GM13976 (cell line): ENCODE measurements at regions not wholly inside any gene's neighbourhood (a gene's known extent, or its start where the extent isn't known, plus 50 kb on each side); places are given as distances from the start of the nearest gene placed in this dataset.

Experiments
- DNase-seq: peaks from one replicate; pipeline ENCODE4 v3.0.0; 2012; ENCODE audit warnings: low spot score
- CTCF ChIP-seq: IDR thresholded peaks from 2 replicates; pipeline ENCODE4 v1.5.1; 2012; ENCODE audit warnings: borderline replicate concordance, mild to moderate bottlenecking; ENCODE audit not compliant: insufficient read depth; ENCODE audit errors: extremely low read depth, missing control alignments, control extremely low read depth
- in situ Hi-C: fragments of 300-500 bp; cut with MboI; formaldehyde crosslinking; loops from one replicate; pipeline ENCODE4 v1.12.0; 2022; ENCODE audit warnings: low sequenced_read_pairs, mixed read lengths, inconsistent platforms; ENCODE audit not compliant: unreplicated experiment

- DNase-seq: no peak
- in situ Hi-C loops: no loop called here
- no peak for TF ChIP-seq CTCF
Measured at GRCh38 chr4:123790681-123791080, 394.1 kb downstream of the SPRY1 start.

- no peak for DNase-seq
- no peak for TF ChIP-seq CTCF
- in situ Hi-C loops: no loop called here
Measured at GRCh38 chr4:123802082-123802645, 405.6 kb downstream of the SPRY1 start.

- DNase-seq: no peak
- no peak for TF ChIP-seq CTCF
- in situ Hi-C loops: no loop called here
Measured at GRCh38 chr4:123802933-123803332, 406.3 kb downstream of the SPRY1 start.

- TF ChIP-seq CTCF: no peak
- DNase-seq: no peak
- in situ Hi-C loops: no loop called here
Measured at GRCh38 chr4:123804196-123804721, 407.7 kb downstream of the SPRY1 start.

- no peak for DNase-seq
- in situ Hi-C loops: no loop called here
- TF ChIP-seq CTCF: no peak
Measured at GRCh38 chr4:123806056-123806455, 409.5 kb downstream of the SPRY1 start.

- no peak for TF ChIP-seq CTCF
- DNase-seq: no peak
- in situ Hi-C loops: no loop called here
Measured at GRCh38 chr4:123807187-123807586, 410.6 kb downstream of the SPRY1 start.
